Cerebellar cortex (tissue), 1 donor: ENCODE measurements at regions not wholly inside any gene's neighbourhood (a gene's known extent, or its start where the extent isn't known, plus 50 kb on each side); places are given as distances from the start of the nearest gene placed in this dataset.

Source experiments
- DNase-seq: peaks from one replicate; pipeline ENCODE4 v3.0.0-alpha.2; 2015; ENCODE audit warnings: low spot score

DNA sequence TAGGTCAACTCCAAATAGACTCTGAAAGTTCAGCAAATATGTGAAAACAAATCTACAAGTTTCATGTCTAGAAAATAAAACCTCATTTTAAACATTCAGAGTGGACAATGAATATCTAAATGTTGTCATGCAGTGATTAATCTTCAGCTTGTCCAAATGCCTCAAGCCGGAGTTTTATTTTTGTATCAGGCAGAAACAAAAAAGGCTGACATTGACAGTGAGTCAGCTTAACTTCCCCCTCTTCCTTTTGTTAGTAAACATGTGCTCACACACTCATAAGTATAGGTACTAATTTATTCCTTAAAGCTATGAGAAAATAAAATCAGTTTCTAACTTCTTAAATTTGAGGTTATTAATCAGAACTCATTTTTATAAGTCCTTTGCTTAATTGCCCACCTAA lies 467.9 kb upstream of the DAB2 start:
- no peak for DNase-seq

DNA sequence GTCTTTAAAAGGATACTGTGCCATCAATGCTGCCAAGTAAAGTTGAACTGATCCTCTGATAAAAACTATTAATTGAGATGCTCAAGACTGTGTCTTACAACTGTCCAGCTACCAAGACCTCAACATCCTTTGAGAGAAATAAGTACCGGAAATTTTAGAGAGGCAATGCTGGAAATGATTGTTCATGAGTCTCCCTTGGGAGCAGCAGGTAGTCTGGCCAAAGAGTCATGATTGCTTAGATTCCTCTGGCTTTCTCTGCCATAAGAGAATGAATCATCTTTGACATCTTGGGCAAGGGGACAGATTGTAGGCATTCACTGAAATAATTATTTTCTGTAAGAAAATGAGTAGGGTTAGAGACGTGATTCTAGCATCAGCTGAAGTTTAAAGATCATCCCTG lies 466.6 kb upstream of the DAB2 start:
- no peak for DNase-seq

DNA sequence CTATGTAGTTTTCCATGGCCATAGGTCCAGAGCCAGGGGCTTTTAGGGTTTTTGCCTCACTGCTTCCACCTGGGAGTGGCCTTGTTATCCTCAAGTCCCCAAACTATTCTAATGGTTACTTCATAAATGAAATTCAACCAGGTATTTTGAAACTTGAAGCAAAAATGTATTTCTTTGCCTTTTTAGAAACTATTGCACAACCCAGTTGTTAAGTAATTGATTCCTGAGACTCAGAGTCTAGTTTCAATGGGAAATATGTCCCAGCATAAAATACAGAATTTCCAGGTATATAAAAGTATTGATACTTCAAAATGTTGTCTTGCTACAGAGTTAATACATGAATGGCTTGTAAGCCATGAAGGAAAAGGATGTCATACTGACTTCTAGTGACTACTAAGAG lies 456.2 kb upstream of the DAB2 start:
- DNase-seq: no peak

DNA sequence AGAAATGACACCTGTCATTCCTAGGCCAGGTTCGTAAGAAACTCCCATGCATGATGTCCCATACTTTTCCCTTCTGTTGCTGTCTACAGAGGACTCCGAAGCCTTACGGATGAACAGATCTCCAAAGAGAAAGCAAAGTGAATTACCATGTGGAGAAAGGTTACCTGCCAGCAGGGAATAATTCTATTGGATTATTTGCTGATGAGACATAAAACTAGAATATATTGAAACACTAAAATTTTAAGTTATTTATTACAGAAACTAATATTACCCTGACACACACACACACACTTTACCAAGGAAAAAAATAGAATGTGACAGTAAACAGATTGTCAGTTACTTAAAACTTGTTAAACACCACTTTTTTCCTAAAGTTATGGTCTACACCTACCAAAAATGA lies 452.7 kb upstream of the DAB2 start:
- DNase-seq: no peak

DNA sequence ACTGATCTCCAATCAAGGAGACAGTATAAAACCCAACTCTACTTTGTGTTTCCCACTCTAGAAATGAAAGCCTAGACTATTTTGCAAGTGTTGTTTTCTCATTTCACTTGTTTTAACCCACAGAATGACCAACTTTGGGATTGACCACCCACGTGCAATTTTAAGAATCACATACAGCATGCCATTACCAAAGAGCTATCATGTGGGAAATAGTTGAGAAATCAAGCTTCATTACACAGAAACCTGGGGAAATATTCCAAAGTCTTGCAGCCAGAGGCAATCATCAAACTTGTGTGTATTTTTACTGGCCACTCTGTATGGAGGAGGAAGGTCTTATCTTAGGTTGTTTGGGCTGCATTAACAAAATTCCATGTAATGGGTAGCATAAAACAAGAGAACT lies 451.4 kb upstream of the DAB2 start:
- no peak for DNase-seq

DNA sequence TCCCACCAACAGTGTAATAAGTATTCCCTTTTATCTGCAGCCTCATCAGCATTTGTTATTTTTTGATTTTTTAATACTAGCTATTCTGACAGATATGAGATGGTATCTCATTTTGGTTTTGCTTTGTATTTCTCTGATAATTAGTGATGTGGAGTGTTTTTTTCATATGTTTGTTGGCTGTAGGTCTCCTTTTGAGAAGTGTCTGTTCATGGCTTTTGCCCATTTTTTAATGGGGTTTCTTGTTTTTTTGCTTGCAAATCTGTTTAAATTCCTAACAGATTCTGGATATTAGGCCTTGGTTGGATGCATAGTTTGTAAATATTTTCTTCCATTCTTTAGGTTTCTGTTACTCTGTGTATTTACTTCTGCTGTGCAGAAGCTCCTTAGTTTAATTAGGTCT lies 445.4 kb upstream of the DAB2 start:
- no peak for DNase-seq

DNA sequence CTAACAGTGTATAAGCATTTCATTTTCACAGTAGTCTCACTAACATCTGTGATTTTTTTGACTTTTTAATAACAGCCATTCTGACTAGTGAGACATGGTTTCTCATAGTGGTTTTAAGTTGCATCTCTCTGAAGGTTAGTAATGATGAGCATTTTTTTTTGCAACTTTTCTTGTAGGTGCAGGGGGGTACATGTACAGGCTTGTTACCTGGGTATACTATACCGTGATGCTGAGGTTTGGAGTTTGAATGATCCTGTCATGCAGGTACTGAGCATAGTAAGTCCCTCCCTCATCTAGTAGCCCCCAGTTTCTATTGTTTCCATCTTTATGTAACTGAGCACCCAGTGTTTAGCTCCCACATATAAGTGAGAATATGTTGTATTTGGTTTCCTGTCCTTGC lies 444.6 kb upstream of the DAB2 start:
- no peak for DNase-seq

DNA sequence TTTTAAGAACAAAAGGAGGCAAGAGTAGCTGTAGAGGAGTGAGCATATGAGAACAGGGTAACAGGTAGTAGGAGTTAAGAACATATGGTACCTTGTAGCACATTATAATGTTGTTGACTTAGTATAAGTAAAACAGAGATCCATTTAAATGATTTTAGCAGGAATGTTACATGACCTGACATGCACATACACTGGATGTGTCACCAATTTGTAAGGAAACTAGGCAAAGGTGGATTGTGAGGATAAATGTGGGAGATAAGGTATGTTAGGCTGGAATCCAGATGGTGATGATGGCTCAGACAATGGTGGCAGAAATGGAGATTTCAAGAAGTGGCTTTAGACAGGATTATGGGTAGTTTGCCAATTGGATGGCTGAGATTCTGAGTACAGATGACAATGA lies 443.1 kb upstream of the DAB2 start:
- DNase-seq: no peak

DNA sequence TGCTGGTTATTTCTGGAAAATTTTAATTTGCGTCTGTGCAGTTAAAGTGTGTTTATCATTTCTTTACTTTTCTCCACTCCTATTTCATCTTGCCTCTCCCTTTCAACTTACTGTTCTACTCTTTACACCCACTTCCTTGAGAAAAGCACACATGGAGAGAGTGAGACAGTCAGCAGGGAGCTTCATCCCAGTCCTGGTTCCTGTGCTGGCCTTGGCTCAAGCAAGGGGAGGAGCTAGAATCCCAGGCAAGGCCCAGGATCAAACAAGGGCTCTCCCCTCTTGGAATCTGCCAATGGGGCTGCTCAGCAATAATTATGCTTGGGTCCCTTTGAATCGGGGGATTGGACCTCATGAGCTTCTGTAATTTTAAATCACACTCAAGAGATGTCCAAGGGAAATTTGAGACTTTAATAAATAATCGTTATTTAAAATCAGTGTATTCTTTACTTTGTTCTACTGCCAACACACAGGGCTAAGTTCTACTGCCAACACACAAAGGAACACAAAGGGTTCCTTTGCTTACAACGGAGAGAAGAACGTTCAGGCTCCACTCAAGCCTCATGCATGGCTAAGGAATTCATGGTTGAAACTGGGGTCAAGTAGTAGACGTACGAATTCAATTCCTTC lies 439.3 kb upstream of the DAB2 start:
- DNase-seq: no peak

DNA sequence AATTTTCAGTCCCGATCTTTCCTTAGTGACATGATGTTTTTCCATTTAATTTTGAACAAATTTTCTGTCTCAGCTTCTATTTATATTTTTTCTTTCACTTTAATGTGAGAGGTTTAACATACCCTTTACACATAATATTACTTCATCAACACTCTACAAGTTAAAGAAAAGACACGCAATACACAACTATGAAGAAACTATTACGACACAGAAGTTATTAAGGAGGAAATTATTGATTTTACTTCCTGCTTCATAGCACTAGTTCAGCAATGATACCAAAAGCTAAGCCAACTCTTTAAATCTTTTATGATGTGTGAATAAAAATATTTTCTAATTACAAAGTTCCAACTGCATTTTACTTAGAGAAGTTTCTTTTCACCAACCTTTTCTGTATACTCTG lies 432.3 kb upstream of the DAB2 start:
- no peak for DNase-seq

DNA sequence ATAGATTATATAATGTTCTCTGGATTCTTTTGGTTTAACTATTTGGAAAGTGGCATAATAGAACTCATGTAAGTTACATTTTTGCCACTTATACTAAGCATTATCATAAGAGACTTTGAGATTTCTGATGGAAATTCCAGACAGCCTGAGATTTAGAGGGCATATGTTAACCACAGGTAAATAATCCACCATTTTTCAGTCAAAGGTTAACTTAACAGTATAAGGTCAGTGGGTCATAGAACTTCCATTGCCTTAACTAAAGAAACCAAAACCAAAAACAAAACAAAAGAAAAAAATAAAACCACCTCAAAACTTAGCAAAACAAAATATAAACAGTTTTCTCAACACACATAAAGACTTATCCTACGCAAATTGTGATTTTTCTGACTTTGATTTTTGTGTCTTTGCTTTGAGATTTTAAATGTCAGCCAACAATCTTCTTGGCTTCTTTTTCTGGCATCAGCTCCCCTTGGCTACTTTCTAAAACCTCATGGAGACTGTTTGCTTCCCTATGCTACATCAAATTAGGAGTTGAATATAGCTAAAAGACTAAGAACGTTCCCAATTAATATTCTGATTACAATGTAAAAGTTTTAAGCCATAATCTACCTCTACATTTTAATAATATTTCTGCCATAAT lies 430.1 kb upstream of the DAB2 start:
- DNase-seq: no peak

DNA sequence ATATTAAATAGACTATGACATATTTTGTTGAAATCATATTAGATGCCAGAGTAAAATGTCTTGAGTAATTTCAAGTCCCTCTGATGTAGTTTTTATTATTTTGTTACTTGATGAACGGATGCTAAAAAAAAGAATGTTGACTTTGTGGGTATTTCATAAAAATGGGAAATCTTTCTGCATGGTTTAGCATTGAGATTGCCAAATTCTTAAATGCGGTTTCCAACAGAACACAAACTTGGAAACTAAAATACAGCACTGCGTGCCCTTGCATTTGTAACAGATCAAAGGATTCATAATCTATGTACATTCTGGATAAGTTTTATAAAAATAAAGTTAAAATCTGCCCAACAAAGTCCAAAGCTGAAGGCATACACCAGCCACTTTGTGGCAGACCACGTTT lies 425.5 kb upstream of the DAB2 start:
- DNase-seq: no peak

DNA sequence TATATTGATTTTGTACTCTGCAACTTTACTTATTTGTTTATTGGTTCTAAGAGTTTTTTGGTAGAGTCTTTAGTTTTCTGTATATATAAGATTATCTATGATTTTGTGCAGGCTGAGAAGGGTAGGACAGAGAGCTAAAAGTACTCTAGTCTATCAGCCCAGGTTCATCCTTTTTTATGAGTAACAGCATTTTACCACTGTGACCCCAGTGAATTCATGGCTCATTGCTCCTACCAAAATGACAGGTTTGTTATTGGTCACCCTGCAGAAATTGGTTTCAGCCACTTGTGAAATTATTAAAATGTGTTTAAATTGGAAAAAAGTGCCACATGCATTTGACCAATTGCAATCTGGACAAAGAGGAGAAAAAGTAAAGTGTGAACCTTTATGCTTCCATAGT lies 421.4 kb upstream of the DAB2 start:
- no peak for DNase-seq

DNA sequence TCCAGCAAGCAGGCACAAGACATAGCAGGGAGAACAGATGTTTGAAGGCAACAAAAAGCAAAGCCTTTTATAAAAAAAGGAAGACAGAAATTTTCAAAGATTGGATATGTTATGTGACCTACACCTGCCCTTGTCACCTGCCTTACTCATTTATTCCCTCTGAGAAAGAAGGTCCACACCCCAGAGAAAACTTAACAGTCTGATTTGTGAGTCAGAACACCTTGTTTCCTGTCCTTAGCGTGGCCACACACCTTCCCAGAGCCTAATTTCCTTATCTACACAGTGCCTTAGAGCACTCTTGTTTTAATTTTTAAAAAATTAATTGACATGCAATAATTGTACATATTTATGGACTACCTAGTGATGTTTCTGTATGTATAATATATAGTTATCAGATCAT lies 419.0 kb upstream of the DAB2 start:
- DNase-seq: no peak

DNA sequence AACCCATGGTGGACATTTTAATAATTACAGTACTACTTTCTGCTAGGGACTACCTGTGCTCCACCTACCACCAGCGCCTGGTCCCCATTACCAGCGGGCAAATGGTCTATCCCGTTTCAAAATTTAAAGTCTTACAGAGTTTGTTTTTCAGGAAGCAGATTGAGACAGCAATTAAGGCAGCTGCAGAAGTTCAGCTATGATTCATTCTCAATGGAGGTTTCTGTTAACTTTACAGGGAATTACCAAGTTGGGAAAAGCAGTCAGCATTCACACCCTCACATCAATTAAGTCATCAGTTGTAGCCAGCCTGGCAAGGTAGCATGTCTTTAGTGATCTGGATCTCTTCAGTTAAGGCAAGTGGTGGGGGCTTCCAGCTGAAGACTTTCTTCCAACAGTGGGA lies 410.6 kb upstream of the DAB2 start:
- no peak for DNase-seq

DNA sequence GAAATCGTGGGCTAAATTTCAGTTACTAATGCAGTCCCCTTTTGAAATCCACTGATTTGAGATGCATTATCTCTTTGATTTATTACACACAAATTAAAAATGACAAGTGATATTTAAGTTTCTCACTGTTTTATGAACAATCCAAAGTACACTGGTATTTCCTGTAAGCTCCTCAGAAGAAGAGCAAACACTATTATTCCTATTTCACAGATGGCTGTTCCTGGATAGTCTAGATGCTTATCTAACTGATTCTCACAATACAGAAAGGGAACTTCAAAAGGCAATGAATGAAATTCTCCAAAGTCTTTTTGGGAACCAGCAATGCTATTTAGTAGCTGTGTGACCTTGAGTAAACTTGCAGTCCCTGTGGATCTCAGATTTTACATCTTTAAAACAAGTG lies 404.7 kb upstream of the DAB2 start:
- DNase-seq: no peak

DNA sequence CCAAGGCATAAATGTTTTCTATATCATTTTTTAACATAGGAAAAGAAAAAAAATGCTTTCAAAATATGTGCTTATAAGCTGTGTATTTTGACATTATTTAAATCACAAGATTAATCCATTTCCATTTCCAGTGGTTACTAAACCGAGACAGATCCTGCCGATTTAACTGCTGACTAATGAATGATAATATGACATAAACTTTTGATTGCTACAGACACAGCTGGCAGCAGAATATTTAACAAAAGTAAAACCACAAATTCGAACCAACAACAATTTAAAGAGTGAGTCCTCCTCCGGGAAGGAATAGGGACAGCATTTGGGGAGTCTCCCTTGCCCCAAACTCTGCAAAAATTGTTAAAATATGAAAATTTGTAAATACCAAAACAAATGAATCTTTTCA lies 401.3 kb upstream of the DAB2 start:
- DNase-seq: no peak

DNA sequence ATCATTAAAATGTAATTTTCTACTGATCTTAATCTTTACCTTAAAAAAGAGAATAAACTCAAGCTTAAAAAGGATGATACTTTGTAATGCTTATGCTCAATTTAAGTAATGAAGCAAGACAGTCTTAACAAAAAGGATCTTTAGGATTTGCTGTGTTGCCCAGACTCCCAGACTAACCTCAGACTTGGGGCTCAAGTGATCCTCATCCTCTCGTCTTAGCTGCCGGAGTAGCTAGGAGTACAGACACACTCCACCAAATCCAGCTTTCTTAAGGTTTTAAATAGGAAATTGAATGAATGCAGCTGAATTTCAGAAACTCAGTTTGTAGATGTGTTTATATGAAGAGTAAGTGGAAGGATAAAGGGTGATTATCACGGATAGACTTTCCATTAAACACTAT lies 400.5 kb upstream of the DAB2 start:
- no peak for DNase-seq

DNA sequence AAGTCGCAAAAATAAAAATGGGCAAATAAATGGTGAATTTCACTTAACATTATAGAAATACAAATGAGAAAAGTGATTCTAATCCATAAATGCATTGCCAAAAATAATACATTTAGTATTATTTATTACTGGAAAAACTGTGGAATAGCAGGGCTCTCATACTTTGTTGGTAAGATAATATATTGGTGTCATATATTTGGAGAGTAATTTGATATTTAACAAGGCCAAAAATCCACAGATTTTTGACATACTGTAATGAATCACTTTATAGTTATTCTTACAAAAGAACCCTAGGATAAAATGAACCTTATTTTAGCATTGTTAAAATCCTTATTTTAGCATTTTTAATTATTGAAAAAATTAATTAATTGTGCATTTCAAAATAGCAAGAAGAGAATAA lies 397.2 kb upstream of the DAB2 start:
- no peak for DNase-seq

DNA sequence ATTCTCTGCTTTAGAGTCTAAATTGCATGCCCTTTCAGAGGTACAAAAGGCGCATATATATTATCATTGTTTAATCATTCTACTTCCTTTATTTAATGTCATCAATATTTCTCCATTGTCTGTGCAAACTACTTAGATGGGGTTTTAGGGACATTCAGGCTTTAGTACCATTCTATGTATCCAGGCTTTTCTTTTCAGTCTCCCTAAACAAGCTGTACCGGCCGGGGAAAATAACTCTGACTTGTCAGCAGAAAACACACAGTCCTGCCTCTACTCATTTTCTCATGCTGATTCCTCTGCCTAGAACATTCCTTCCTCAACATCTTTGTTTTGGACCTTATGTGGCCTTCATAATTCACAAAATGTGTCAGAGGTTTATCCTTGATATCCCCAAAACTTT lies 392.1 kb upstream of the DAB2 start:
- no peak for DNase-seq

DNA sequence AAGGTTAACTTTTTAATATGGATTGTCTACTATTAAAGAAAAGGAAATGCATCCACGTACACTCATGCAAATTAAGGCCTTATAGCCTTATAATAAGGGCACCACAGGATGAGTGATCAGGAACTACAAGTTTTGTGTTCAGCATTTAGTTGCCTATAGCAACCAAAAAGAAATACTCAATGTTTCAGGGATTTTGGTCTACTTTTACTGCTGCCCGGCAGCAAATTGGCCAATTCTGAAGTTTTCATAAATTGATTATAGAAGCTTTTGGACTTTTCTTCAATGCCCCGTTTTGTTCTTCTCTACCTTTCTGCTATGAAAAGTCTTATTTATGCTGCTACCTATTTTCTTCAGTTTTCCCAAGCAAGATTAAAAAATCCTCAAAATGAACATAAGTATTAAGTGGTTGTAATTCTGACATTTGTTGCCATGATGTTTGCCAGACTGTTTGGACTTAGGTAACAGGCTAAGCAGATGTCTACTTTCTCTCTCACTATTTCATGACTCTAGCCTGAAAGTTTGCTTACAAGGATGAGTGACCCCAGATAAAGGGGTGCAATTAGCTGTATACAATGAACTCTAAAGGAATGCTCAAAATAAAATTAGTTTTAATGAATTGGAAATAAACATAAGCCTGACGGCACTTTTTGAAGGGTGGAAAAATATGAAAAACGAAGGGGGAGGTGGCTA lies 391.5 kb upstream of the DAB2 start:
- no peak for DNase-seq

DNA sequence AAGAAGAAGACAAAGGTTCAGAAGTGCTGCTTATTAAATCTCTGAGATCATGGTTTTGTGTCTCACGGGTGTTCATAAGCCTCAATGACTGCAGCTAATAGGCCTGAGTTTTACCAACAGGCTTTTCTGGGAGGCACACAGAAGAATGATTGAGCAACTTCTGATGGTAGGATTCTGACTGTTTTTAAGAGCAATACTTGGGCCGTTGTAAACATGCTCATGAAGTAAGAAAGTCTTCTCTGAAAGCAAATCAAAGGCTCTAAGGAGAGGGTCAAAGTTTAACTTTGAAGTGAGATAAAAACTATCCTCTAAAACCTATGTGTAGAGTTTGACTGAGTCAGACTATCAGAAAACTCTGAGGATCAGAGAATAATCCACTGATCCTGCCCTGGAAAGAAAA lies 390.9 kb upstream of the DAB2 start:
- no peak for DNase-seq

DNA sequence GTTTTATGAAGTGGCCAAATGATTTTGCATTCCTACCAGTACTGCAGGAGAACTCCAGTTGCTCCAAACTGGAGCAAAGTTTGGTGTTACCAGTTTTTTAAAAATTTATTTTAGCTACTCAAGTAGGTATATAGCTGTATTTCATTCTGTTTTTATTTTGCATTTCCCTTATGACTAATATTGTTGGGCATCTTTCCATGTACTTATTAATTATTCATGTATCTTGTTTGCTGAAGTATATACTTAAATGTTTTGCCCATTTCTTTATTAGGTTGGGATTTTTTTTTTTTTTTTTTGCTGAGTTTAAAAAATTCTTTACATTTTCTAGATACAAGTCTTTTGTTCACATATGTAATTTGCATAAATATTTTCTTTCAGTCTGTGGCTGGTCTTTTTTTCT lies 386.6 kb upstream of the DAB2 start:
- no peak for DNase-seq

DNA sequence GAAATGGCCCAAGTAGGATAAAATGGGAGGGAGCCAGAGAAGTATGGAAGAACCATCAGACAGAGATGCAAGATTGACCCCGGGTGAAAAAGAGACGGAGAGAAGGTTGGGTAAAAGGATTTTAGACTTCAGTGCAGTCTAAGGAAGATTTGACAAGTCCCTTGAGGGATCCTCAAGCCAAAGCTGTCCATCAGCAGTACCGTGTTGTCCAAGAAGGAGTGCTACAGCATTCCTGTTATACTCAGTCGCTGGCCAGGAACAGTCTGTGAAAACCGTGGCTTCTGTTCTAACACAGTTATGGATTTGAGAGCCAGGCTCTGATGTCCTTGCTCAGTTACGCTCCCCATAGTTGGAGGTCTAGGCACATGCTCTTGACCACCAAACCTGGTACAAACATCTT lies 383.9 kb upstream of the DAB2 start:
- DNase-seq: no peak
